Keratinocyte (primary cell): ENCODE measurements at regions not wholly inside any gene's neighbourhood (a gene's known extent, or its start where the extent isn't known, plus 50 kb on each side); places are given as distances from the start of the nearest gene placed in this dataset.
A peak's percentile ranks its signal among the peaks of the same experiment; 100 is the strongest.
"Not testable (repeated sequence)": the region's sequence is repeated elsewhere in the genome, so short reads cannot be mapped to it uniquely, and the experiment has no call there.

ENCODE experiments used
- DNase-seq: peaks from one replicate; pipeline ENCODE4 v3.0.0-alpha.2; 2011; ENCODE audit warnings: low read depth, missing footprints, low spot score
- FAIRE-seq: peaks from 2 replicates; lab custom pipeline; 2011; peaks lifted over from hg19 to GRCh38; lab: Jason Lieb, UNC
- H2AFZ ChIP-seq: 2 replicates; pipeline ENCODE4 v1.6.0; 2012; ENCODE audit warnings: low read length, control low read depth, inconsistent platforms; ENCODE audit not compliant: control insufficient read depth
- H3K27ac ChIP-seq: 2 replicates; pipeline ENCODE4 v1.5.1; 2011; ENCODE audit warnings: low read length; ENCODE audit not compliant: control insufficient read depth, insufficient read depth
- H3K27me3 ChIP-seq: 3 replicates; pipeline ENCODE4 v1.6.0; 2011; ENCODE audit warnings: low read length; ENCODE audit not compliant: control insufficient read depth, insufficient read depth; ENCODE audit errors: extremely low read depth
- H3K36me3 ChIP-seq, 2 experiments: 2 replicates in 1 of 2; 3 replicates in 1 of 2; pipeline ENCODE4 v1.5.1; 2011; ENCODE audit warnings: low read length in 2 of 2, mild to moderate bottlenecking in 1 of 2; ENCODE audit not compliant: control insufficient read depth in 2 of 2, insufficient read depth in 2 of 2; ENCODE audit errors: extremely low read depth in 1 of 2
- H3K4me1 ChIP-seq: 3 replicates; pipeline ENCODE4 v1.5.1; 2011; ENCODE audit warnings: low read length; ENCODE audit not compliant: control insufficient read depth, insufficient read depth; ENCODE audit errors: extremely low read depth
- H3K4me2 ChIP-seq: 3 replicates; pipeline ENCODE4 v1.6.0; 2011; ENCODE audit warnings: low read depth, low read length; ENCODE audit not compliant: control insufficient read depth, insufficient read depth; ENCODE audit errors: extremely low read depth
- H3K4me3 ChIP-seq, 3 experiments: fragments of 200-600 bp in 1 of 3; sonication (generic) in 1 of 3; 2 replicates in 2 of 3; 3 replicates in 1 of 3; pipeline ENCODE4 v1.5.1; 2011 to 2016; ENCODE audit warnings: low read length in 3 of 3, mild to moderate bottlenecking in 3 of 3, control low read depth in 2 of 3, inconsistent platforms in 1 of 3, low read depth in 1 of 3, mixed read lengths in 1 of 3, mixed run types in 1 of 3, moderate library complexity in 1 of 3; ENCODE audit not compliant: control insufficient read depth in 2 of 3, insufficient read depth in 2 of 3; ENCODE audit errors: extremely low read depth in 1 of 3
- H3K79me2 ChIP-seq: 2 replicates; pipeline ENCODE4 v1.6.0; 2012; ENCODE audit warnings: low read length; ENCODE audit not compliant: control insufficient read depth, insufficient read depth
- H3K9ac ChIP-seq: 3 replicates; pipeline ENCODE4 v1.6.0; 2011; ENCODE audit warnings: low read length; ENCODE audit not compliant: control insufficient read depth, insufficient read depth; ENCODE audit errors: extremely low read depth
- H3K9me1 ChIP-seq: 3 replicates; pipeline ENCODE4 v1.6.0; 2011; ENCODE audit warnings: low read length; ENCODE audit not compliant: control insufficient read depth, insufficient read depth; ENCODE audit errors: extremely low read depth
- H3K9me3 ChIP-seq: 2 replicates; pipeline ENCODE4 v1.5.1; 2012; ENCODE audit warnings: low read depth, low read length; ENCODE audit not compliant: control insufficient read depth
- H4K20me1 ChIP-seq: 3 replicates; pipeline ENCODE4 v1.6.0; 2011; ENCODE audit warnings: low read length; ENCODE audit not compliant: control insufficient read depth, insufficient read depth; ENCODE audit errors: extremely low read depth
- EZH2 ChIP-seq: IDR thresholded peaks from one replicate; pipeline ENCODE4 v1.6.1; 2012; ENCODE audit warnings: inconsistent platforms, mild to moderate bottlenecking, low read length, moderate library complexity
- dilution Hi-C: fragments of 300-500 bp; cut with MboI; formaldehyde crosslinking; loops from one replicate; pipeline ENCODE4 v1.7.0; 2020; ENCODE audit warnings: low sequenced_read_pairs; ENCODE audit not compliant: extremely low pct_ligation_motif_present
- TF ChIP-seq, protein P1 (sequence below), 3 experiments: IDR thresholded peaks in 1 of 3; conservative IDR thresholded peaks in 1 of 3; optimal IDR thresholded peaks in 1 of 3; 2 replicates in 2 of 3; 3 replicates in 1 of 3; pipeline versions ENCODE3 to v1.5.1; 2011; ENCODE audit warnings: low read length in 3 of 3, mild to moderate bottlenecking in 3 of 3, moderate library complexity in 2 of 3, control low read depth in 1 of 3, inconsistent platforms in 1 of 3; ENCODE audit not compliant: insufficient read depth in 2 of 3; ENCODE audit errors: extremely low read depth in 1 of 3

DNA sequence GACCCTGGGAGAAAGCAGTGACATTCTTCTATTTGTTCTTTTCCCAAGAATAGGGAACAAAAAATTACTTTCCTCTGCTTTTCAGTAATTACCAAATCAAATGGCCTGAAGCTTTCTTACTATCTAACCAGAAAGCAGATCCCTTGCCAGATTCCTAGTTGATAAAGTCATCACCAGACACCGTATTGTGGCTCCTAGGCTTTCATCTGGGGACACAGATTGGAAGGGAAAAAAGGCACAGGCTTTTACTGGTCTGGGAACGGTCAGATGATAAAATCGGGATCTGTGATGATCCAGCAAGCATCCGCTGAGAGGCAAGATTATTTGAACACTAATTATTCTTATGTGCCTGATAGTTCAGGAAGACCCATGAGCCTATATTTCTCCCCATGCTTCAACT is 79.1 kb upstream of the BCL2L14 start:
- no peaks in the 10 kb centered on the region for H4K20me1 ChIP-seq
- no peaks in the 10 kb centered on the region for H3K9me3 ChIP-seq
- H3K36me3 ChIP-seq = no peaks in the 10 kb centered on the region
- H3K9ac ChIP-seq = no peak overlapping the region
- FAIRE-seq (no peak), DNase-seq (no peak)
- no peak overlapping the region for H3K4me3 ChIP-seq
- dilution Hi-C loops = no loop called here
- H3K27me3 ChIP-seq = no peaks in the 10 kb centered on the region
- TF ChIP-seq, protein P1, sequence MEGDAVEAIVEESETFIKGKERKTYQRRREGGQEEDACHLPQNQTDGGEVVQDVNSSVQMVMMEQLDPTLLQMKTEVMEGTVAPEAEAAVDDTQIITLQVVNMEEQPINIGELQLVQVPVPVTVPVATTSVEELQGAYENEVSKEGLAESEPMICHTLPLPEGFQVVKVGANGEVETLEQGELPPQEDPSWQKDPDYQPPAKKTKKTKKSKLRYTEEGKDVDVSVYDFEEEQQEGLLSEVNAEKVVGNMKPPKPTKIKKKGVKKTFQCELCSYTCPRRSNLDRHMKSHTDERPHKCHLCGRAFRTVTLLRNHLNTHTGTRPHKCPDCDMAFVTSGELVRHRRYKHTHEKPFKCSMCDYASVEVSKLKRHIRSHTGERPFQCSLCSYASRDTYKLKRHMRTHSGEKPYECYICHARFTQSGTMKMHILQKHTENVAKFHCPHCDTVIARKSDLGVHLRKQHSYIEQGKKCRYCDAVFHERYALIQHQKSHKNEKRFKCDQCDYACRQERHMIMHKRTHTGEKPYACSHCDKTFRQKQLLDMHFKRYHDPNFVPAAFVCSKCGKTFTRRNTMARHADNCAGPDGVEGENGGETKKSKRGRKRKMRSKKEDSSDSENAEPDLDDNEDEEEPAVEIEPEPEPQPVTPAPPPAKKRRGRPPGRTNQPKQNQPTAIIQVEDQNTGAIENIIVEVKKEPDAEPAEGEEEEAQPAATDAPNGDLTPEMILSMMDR (optimal IDR thresholded peaks at IDR 0.05 in 1 of 3, IDR thresholded peaks at IDR 0.05 in 1 of 3, conservative IDR thresholded peaks at IDR 0.05 in 1 of 3; ENCODE audit: extremely low read depth in 1 of 3, insufficient read depth in 2 of 3, low read length in 3 of 3) = no peak
- no peak for TF ChIP-seq EZH2
- H2AFZ ChIP-seq = no peak overlapping the region
- H3K79me2 ChIP-seq = no peaks in the 10 kb centered on the region
- H3K4me2 ChIP-seq = no peak overlapping the region
- no peaks in the 10 kb centered on the region for H3K9me1 ChIP-seq
- H3K27ac ChIP-seq = no peak overlapping the region
- H3K4me1 ChIP-seq = no peaks in the 10 kb centered on the region

- Histone ChIP-seq H3K4me1 (no peaks in the 10 kb centered on the region), H3K36me3 (no peaks in the 10 kb centered on the region), H2AFZ (no peak overlapping the region), H3K9me1 (no peaks in the 10 kb centered on the region), H3K4me2 (no peak overlapping the region), H3K79me2 (no peaks in the 10 kb centered on the region), H3K4me3 (no peak overlapping the region), H4K20me1 (no peaks in the 10 kb centered on the region), H3K27ac (no peak overlapping the region), H3K9ac (no peak overlapping the region), H3K9me3 (no peaks in the 10 kb centered on the region), H3K27me3 (no peaks in the 10 kb centered on the region)
- dilution Hi-C loops = no loop called here
- TF ChIP-seq EZH2 = no peak
- TF ChIP-seq, protein P1 (optimal IDR thresholded peaks at IDR 0.05 in 1 of 3, IDR thresholded peaks at IDR 0.05 in 1 of 3, conservative IDR thresholded peaks at IDR 0.05 in 1 of 3; ENCODE audit: extremely low read depth in 1 of 3, insufficient read depth in 2 of 3, low read length in 3 of 3) = no peak
- DNase-seq (no peak), FAIRE-seq (no peak)
Observed at GRCh38 chr12:11992515-11992914, 78.2 kb upstream of the BCL2L14 start.

DNA sequence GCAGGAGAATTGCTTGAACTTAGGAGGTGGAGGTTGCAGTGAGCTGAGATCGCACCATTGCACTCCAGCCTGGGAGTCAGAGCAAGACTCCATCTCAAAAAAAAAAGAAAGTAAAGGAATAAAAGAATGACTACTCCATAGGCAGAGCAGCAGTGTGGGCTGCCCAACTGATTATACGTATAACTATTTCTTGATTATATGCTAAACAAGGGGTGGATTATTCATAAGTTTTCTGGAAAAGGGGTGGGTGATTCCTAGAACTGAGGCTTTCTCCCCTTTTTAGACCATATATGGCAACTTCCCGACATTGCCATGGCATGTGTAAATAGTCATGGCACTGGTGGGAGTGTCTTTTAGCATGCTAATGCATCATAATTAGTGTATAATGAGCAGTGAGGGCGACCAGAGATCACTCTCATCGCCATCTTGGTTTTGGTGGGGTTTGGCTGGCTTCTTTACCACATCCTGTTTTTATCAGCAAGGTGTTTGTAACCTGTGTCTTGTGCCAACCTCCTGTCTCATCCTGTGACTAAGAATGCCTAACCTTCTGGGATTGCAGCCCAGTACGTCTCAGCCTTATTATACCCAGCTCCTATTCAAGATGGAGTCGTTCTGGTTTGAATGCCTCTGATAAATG is 72.3 kb upstream of the BCL2L14 start:
- H3K4me3 ChIP-seq, dilution Hi-C loops, H3K27me3 ChIP-seq, H3K4me1 ChIP-seq, DNase-seq, H3K79me2 ChIP-seq, H3K9ac ChIP-seq, H3K9me1 ChIP-seq, H3K9me3 ChIP-seq, H3K36me3 ChIP-seq, H4K20me1 ChIP-seq: not testable (repeated sequence)
- peak overlapping the region; percentile 69 for H3K27ac ChIP-seq
- FAIRE-seq = peak; percentile 87
- peak overlapping the region; percentile 79 for H2AFZ ChIP-seq
- peak overlapping the region; percentile 25 for H3K4me2 ChIP-seq
